Fibroblast of pulmonary artery (primary cell): ENCODE measurements at regions not wholly inside any gene's neighbourhood (a gene's known extent, or its start where the extent isn't known, plus 50 kb on each side); places are given as distances from the start of the nearest gene placed in this dataset.
A peak's percentile ranks its signal among the peaks of the same experiment; 100 is the strongest.

Experiments
- DNase-seq: peaks from one replicate; pipeline ENCODE4 v3.0.0-alpha.2; 2010; ENCODE audit warnings: low read depth
- H3K4me3 ChIP-seq: replicated peaks from 2 replicates; pipeline ENCODE4 v1.5.1; 2011; ENCODE audit warnings: low read depth, mild to moderate bottlenecking, control low read depth, low read length, moderate library complexity
- TF ChIP-seq, protein P1 (sequence below): IDR thresholded peaks from 2 replicates; pipeline ENCODE4 v1.5.1; 2011; ENCODE audit warnings: mild to moderate bottlenecking, control low read depth, low read length, inconsistent platforms; ENCODE audit errors: missing control alignments

DNA sequence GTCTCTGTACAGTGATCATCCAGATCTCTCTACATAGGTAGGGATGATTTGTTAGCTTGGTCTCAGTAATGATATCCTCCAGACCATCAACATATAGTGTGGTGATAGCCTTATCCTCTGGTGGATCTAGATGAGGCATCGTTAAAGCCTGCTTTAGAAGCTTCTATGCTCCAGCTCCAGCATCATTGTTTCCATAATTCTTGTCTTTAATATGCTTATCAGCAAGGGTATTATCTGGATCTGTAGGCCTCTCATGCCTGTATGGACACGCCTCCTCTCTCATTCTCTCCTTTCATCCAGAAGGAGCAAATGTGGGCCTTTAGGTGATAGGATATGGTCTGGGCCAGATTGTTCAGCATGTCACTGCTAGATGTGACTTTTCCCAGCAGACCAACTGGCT lies 234.5 kb upstream of the CHST9 start:
- TF ChIP-seq, protein P1, sequence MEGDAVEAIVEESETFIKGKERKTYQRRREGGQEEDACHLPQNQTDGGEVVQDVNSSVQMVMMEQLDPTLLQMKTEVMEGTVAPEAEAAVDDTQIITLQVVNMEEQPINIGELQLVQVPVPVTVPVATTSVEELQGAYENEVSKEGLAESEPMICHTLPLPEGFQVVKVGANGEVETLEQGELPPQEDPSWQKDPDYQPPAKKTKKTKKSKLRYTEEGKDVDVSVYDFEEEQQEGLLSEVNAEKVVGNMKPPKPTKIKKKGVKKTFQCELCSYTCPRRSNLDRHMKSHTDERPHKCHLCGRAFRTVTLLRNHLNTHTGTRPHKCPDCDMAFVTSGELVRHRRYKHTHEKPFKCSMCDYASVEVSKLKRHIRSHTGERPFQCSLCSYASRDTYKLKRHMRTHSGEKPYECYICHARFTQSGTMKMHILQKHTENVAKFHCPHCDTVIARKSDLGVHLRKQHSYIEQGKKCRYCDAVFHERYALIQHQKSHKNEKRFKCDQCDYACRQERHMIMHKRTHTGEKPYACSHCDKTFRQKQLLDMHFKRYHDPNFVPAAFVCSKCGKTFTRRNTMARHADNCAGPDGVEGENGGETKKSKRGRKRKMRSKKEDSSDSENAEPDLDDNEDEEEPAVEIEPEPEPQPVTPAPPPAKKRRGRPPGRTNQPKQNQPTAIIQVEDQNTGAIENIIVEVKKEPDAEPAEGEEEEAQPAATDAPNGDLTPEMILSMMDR, result no peak
- DNase-seq, result no peak
- H3K4me3 ChIP-seq, result no peak overlapping the region

DNA sequence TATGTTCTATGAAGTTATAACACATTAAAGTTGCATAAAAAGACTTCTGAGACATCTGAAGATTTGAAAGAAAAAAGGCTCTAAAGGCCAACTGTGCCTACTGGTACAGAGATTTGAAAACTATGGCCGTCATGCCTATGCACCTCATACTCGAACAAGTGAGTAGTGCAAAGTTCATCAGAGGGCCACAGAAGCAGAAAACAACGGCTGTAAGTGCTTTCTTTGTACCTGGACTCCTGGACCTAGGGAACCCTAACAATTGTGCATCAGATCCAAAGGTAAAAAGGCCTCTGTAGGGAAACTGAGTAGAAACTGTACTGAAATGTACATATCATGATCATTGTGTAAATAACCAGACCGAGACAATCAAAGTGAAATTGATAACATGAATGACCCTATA lies 230.4 kb upstream of the CHST9 start:
- no peak overlapping the region for H3K4me3 ChIP-seq
- no peak for DNase-seq
- TF ChIP-seq, protein P1, result no peak

DNA sequence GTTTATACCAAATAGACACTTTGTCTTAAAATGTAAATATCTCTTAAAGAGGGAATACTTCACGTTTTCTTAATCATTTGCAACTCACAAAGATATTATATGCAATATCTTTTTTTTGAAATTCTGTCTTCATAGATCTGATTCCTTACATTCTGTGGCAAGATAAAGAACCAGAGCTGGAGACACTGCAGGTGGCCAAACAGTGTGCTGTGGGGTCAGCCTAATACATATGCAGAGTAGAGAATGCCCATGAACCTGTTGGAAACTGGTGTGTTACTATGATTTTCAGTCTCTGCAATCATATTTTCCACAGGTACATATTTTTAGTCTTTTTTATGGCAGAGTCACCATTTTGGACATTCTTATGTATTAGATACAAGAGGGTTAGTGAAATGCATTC lies 229.6 kb upstream of the CHST9 start:
- no peak for DNase-seq
- TF ChIP-seq, protein P1, result no peak
- H3K4me3 ChIP-seq, result no peak overlapping the region

DNA sequence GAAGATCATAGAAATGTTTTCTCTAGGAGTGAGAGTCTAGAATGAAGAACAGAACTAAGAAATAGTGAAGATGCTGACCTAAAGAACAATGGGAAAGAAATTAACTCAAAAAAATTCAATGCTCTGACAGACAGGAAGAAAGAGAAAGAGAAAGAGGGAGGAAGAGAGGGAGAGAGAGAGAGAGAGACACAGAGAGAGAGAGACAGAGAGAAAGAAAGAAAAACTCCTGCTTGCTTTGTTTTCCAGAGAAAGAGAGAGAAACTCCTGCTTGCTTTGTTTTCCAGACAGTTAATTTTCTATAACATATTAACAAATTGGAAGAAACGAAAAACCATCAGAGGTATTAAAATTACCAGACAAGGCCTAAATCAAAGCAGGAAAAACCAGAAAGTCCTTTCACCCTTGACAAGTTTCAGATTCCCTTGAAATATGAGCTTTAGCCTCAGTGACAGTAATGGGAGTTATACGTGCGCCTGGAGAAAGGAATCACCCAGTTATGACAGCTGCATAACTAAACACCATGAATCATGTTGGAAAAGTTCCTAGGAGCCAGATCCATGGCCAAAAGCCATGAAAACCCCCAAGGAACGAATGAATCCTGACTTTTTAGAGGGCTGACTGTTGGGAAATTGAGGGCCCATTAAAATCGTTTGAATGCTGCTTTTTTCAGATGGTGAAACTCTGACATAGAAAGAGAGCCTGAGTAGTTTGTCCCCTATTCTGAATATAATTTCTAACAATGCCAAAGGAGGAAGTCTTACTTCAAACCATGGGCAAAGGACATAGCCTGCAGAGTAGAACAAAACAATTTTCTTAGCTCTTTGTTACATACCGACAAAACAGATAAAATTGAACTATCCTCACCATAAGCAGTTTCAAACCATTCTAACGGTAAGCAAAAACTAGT lies 228.6 kb upstream of the CHST9 start:
- peak; percentile 63 for DNase-seq
- TF ChIP-seq, protein P1, result no peak
- H3K4me3 ChIP-seq, result no peak overlapping the region

DNA sequence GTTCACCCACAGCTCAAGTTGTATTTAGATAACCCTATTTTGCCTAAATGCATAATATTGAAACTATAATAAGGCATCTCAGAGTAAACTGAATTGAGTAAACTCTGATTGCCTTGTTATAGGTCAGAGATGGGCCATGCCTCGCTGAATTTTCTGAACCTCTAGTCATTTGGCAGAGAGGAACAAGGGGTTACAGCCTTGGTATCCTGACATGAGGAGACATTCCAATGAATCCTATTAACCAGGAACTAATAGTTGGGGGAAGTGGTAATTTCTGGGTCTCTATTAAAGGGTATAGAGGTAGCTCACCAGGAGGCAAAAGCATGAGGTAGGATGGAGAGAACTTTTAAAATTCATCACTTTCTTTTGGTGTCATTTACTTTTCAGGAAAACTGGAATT lies 227.4 kb upstream of the CHST9 start:
- TF ChIP-seq, protein P1, result no peak
- DNase-seq, result no peak
- H3K4me3 ChIP-seq, result no peak overlapping the region

DNA sequence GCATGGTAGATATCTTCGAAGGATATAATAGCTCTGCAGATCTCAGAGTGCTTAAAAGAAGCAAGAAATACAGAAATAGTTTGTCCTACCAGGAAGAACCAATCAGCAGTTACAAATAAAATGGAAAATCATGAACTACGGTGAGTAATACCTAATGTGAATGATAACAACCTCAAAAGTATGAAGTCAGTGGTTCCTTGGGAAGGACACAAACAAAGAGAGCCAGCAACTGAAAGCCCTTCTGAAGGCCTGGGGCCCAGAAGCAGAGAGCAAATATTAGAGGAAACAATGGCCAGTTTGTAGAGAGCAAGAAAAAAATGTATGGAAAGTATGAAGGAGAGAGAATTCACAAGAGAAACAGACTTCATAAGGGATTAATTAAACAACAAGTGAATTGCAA lies 226.8 kb upstream of the CHST9 start:
- no peak overlapping the region for H3K4me3 ChIP-seq
- TF ChIP-seq, protein P1, result no peak
- DNase-seq, result peak; percentile 1

DNA sequence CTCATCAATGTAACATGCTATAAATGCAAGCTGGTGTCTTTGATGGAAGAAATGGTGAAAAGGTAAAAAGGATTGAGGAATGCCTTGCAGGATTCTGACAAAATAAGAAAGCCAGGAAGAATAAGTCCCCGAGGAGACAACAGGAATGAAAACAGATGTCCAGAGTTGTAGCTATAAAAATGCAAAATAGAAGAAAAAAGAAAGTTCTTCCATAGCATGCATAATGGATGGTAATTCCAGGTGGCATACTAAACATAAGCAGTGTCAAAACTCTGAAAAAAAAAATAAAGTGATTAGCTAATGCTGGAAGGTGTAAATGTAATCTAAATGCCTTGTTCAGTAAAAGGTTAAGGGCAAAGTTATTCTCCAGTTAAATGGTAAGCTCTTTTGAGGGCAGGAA lies 225.9 kb upstream of the CHST9 start:
- TF ChIP-seq, protein P1, result no peak
- H3K4me3 ChIP-seq, result no peak overlapping the region
- DNase-seq, result no peak
